ENCODE measurements at regions not wholly inside any gene's neighbourhood (a gene's known extent, or its start where the extent isn't known, plus 50 kb on each side); places are given as distances from the start of the nearest gene placed in this dataset.

- peaks cover 0 to 38% (median 5%) of the 10 kb centered on the region in 3 donors for H3K4me1 ChIP-seq
- no peak overlapping the region for H3K4me3 ChIP-seq
- no peak for ATAC-seq
- H3K36me3 ChIP-seq, result no peaks in the 10 kb centered on the region
- H3K27me3 ChIP-seq, result no peaks in the 10 kb centered on the region
- no peak for TF ChIP-seq POLR2AphosphoS5 (IDR thresholded peaks at IDR 0.05)
- TF ChIP-seq POLR2A (IDR thresholded peaks at IDR 0.05), result no peak
- no peak for TF ChIP-seq CTCF (IDR thresholded peaks at IDR 0.05)
- TF ChIP-seq EP300 (IDR thresholded peaks at IDR 0.05), result no peak
- WGBS, 2 donors (ENCODE audit: low coverage in 1 of 2), result 64 to 81% methylated on average over 5 to 8 of the region's 8 CpGs
- H3K9me3 ChIP-seq, result no peaks in the 10 kb centered on the region
- H3K27ac ChIP-seq, result no peak overlapping the region
Measured at GRCh38 chr7:24475166-24475961, 97.9 kb upstream of the PALS2 start.

GRCh38 chr7:24476227-24476626 is 97.0 kb upstream of the PALS2 start:
- no peaks in the 10 kb centered on the region for H3K27me3 ChIP-seq
- H3K36me3 ChIP-seq, result no peaks in the 10 kb centered on the region
- peaks cover 0 to 38% (median 5%) of the 10 kb centered on the region in 3 donors for H3K4me1 ChIP-seq
- no peak for TF ChIP-seq POLR2AphosphoS5 (IDR thresholded peaks at IDR 0.05)
- no peak for ATAC-seq
- no peaks in the 10 kb centered on the region for H3K9me3 ChIP-seq
- no peak overlapping the region for H3K4me3 ChIP-seq
- H3K27ac ChIP-seq, result no peak overlapping the region
- WGBS, 2 donors (ENCODE audit: low coverage in 1 of 2), result 70 to 94% methylated on average over 6 of the region's 6 CpGs

- peak; percentile 77 for ATAC-seq
- Histone ChIP-seq H3K27ac (peak overlapping the region; percentile 38 to 65 (median 43)), H3K4me1 (peaks cover 0 to 38% (median 5%) of the 10 kb centered on the region in 3 donors), H3K27me3 (no peaks in the 10 kb centered on the region), H3K36me3 (no peaks in the 10 kb centered on the region), H3K9me3 (no peaks in the 10 kb centered on the region), H3K4me3 (no peak overlapping the region)
- TF ChIP-seq EP300 (IDR thresholded peaks at IDR 0.05), result no peak
- no peak for TF ChIP-seq POLR2A (IDR thresholded peaks at IDR 0.05)
- no peak for TF ChIP-seq POLR2AphosphoS5 (IDR thresholded peaks at IDR 0.05)
- no peak for TF ChIP-seq CTCF (IDR thresholded peaks at IDR 0.05)
- WGBS, 2 donors (ENCODE audit: low coverage in 1 of 2), result 15 to 26% methylated on average over 3 to 5 of the region's 5 CpGs
Measured at GRCh38 chr7:24477398-24478136, 95.7 kb upstream of the PALS2 start.

GRCh38 chr7:24478137-24478655 is 95.1 kb upstream of the PALS2 start:
- Histone ChIP-seq H3K4me3 (no peak overlapping the region), H3K27ac (peak overlapping the region; percentile 38 to 65 (median 43))

More at GRCh38 chr7:24478137-24478655, 95.1 kb upstream of the PALS2 start:
- Histone ChIP-seq H3K4me1 (peaks cover 0 to 38% (median 5%) of the 10 kb centered on the region in 3 donors), H3K27me3 (no peaks in the 10 kb centered on the region), H3K36me3 (no peaks in the 10 kb centered on the region), H3K9me3 (no peaks in the 10 kb centered on the region)
- 53 to 60% methylated on average over 2 to 3 of the region's 3 CpGs for whole genome bisulfite sequencing, 2 donors (ENCODE audit: low coverage in 1 of 2)
- ATAC-seq, result no peak
- TF ChIP-seq EP300 (IDR thresholded peaks at IDR 0.05) (no peak), CTCF (IDR thresholded peaks at IDR 0.05) (no peak), POLR2AphosphoS5 (IDR thresholded peaks at IDR 0.05) (no peak), POLR2A (IDR thresholded peaks at IDR 0.05) (no peak)

Measured in gastroesophageal sphincter (tissue), 4 donors.